GM19395 (cell line): ENCODE measurements at regions not wholly inside any gene's neighbourhood (a gene's known extent, or its start where the extent isn't known, plus 50 kb on each side); places are given as distances from the start of the nearest gene placed in this dataset.
"Not testable (repeated sequence)": the region's sequence is repeated elsewhere in the genome, so short reads cannot be mapped to it uniquely, and the experiment has no call there.

ENCODE experiments used
- ATAC-seq: cut with Tn5 transposase; IDR thresholded peaks from one replicate; pipeline ENCODE4 v1.9.1; 2021; ENCODE audit warnings: mild to moderate bottlenecking, moderate library complexity; ENCODE audit not compliant: unreplicated experiment

DNA sequence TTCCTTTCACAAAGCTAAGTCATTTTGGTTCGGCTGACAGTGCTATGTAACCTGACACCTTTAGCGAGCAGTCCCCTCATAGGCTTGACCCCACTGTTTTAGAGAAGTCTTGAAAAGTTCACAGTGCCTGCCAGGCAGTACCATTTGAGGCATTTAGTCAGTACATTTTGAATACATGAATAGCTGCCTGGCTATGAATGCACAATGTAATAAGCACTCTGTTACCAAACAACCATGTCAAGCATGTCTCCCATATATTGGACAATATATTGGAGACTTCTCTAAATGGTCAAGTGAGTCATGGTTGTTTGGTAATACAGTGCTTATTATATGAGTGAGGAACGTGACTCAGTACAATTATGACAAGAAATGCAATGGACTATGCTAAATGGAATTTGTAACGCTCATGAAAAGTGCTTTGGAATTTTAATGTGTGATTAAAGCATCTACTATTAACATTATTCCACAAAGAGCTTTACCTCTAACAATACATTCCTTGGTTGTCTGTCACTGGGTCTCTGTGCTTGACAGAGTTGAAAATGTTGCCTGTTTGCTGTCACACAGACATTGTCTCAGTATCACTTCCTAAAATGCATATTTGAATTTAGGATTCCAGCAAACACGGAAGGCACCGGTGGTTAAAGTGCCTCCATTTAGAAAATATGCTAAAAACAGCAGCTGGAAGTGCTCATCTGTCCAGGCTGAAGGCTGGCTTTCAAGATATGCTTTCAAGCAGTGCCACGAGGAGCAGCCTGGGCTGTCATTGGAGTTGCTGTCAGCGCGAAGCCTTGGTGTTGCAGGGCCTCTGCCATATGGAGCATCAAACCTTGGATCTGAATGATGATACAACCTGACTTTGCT, 458.6 kb downstream of the FBXO15 start:
- peak; percentile 86 for ATAC-seq

DNA sequence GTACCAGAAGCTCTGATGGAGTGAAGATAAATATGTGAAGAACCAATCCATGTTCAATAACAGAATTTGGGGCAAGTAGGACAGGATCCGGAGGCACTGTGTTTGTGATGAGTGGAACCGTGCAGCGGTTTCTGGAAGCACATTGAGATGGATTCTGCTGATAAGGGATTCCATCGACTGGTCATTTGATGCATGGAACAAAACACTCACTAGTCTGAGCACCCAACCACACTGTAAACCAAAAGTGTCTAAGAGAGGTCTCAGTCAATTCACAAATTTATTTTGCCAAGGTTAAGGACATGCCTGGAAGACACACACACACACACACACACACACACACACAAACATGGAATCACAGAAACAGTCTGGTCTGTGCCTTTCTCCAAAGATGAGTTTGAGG, 459.5 kb downstream of the FBXO15 start:
- no peak for ATAC-seq

DNA sequence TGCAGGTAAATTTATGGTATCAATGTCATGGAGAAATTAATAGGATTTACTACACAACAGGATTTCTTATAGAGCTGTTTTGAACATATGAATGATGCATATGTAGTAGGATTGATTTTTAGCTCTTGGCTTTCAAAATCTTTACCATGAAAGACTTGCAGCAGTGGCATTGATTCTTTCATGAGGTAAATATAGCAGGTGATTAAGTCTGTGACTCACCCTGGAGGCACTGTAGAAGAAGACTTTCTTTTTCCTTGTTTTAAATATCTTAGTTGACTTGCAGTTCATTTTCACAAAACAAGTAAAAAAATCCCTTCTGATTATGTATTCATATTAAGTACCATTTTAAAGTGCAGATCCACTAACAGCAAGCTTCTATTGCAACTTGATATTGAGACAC, 463.0 kb downstream of the FBXO15 start:
- ATAC-seq, result no peak

DNA sequence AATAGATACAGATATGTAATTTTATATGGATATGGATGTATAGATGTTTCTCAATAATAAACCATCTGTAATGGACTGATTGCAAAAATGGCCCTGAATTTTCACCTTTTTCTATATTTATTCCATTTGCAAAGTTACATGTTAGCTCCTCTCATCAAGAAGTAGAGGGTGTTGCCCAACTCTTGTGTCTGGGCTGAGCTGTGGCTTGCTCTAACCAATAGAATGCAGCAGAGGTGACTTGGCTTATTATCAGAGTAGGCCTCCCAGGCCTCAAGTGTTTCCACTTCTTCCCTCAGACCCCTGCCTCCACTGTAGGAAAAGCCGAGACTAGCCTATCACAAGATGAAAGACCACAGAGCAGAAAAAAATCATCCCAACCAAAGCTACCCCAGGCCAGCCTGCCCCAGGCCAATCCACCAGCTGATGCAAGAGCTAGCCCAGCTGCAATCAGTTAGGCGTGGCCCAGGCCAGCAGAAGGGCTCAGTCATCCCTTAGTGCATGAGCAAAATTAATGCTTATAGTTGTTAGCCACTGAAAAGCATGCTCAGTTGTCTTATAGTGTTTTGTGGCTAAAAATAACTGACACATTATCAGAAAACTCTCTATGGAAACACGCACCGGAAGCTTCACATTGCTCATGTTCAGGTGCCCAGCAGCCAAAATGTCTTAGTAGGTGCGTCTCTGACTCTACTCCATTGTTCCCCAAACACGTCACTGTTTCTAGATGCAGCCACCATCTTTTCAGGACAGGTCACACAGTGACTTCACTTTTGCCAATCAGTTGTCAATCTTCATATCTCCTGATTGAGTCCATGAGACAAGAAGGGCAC, 464.0 kb downstream of the FBXO15 start:
- ATAC-seq, result no peak

DNA sequence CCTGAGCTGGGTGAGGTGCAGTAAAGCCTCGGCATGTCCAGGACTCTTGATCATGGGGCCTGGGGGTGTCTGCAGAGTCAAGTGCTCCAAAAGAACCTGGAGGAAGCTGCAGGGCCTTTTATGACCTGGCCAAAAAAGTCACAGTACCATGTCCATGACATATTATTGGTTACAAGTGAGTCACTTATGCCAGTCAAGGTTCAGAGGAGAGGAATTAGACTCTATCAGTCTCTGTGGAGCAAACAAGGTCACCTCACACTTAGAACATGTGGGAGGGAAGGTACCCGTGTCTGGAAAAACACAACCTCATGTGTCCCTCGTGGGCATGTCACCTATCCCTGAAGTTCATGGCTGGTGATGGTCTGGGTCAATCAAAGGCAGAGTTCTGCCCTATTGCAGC, 465.7 kb downstream of the FBXO15 start:
- ATAC-seq, result no peak

DNA sequence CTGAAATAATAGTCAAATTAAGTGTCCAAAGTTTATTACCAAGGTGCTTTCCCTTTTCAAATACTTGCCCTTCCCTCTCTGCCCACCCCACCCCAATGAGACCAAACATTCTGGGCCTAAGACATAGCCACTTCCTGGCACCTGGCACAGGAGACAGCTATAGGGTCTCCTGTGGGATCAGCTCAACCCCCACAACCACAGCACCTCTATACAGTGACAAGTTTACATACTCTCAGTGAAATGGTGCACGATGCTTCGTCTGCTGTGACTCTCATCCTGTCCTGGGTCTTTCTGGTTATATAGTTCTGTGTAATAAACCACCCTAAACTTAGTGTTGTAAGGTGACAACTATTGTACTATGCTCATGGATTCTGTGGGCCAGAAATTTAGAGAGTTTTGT, 466.2 kb downstream of the FBXO15 start:
- ATAC-seq, result no peak

DNA sequence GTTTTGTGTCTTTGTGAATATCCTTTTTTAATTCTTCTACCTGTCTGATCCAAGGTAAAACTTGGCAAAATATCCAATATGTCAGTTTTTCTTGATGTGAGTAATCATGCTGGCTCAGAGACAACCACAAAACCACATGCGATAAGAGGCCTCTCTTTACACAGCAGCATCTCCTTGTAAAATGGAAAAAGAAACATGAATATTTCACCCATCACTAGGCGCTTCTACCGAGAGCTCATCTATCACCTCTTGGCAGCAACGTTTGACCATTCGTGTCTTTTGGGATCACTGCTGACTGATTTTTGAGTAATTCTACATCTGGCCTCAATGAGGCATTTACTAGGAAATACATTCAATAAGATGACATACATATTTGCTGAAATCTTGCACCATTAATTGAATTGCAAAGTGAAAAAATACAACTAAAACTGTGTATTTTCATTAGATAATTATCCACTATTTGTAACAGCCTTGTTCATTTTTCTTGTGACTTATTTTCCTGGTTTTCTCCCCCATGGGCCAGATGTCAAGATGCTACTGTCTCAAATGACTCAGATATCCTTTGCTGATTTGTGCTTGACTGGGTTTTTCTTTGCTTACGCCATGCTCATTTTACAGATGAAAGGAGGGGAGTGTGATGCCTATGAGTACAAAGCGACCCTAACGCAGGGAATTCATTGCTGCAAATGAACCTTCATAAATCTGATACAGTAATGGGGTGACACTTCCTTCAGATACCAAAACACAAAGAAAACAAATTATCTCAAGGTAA, 467.5 kb downstream of the FBXO15 start:
- no peak for ATAC-seq

DNA sequence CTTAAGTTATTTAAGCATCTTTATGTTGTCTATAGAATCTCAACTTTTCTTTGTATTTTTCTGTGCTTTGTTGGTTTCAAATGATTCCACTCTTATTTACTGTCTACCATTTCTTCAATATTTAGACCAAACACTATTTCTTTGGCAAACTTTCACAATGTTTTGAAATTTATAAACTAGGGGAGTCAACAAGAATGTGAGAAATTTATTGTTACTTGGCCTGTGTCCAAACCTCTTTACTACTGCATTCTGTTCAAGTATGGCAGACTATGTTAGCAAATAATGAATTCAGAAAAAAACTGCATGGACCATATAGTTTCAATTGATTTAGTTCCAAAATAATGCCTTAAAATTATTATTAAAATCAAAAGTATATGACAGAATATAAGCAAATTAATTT, 470.2 kb downstream of the FBXO15 start:
- no peak for ATAC-seq

DNA sequence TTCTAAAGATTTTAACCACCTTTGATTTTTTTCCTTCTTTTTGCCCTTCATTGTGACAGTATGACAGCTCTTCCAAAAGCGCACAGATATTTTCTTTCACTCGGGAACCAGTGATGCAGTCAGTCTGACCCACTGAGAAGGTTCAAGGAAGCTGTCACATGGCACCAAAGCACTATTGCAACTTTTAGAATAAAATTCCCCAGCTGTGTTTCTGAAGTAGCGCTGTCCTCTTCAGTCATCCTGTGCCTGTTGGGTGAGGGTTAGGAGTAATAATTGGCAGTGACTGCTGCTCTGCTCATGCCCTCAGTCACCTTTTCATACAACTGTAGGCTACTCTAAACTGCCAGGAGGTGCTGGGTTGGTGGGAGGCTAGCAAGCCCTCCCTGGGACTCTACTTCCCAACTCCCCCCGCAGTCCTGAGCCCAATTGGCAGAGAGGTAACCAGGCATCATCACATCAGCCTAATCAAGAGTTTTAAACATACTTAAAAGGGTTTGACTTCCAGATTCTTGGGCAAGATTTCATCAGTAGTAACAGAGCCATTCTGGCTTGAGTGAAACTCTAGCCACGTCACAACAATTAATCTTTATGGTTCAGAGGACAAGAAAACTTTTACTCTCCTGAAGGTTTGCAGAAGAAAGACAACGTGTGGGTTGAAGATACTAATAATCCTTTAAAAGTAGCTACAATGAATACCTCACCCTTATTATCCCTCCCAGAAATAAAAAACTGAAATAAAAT, 473.3 kb downstream of the FBXO15 start:
- no peak for ATAC-seq

DNA sequence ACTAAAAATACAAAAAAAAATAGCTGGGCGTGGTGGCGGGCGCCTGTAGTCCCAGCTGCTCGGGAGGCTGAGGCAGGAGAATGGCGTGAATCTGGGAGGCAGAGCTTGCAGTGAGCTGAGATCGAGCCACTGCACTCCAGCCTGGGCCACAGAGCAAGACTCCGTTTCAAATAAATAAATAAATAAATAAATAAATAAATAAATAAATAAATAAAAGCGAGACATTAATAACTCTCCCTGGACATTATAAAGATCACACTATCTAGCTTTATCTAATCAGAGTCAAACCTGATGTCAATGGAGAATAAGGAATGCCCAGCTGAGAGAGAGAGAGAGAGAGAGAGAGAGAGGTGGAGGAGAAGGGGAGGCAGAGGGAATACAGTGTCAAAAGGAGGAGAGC, 476.2 kb downstream of the FBXO15 start:
- not testable (repeated sequence) for ATAC-seq

DNA sequence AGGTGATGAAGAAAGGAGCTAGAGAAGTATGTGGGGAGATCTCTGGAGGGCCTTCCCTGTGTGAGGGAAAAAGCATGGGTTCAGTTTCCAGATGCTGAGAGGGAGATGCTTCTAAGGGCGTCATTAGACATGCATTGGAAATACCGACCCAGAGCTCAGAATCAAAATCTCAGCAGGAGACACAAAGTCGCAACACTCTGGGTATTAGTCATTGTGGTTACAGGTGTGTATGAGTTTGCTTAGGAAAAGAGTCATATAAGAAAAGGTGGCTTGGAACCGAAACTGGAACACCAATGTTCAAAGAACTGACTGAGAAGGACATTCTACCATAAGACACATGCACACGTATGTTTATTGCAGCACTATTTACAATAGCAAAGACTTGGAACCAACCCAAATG, 477.1 kb downstream of the FBXO15 start:
- peak; percentile 95 for ATAC-seq

DNA sequence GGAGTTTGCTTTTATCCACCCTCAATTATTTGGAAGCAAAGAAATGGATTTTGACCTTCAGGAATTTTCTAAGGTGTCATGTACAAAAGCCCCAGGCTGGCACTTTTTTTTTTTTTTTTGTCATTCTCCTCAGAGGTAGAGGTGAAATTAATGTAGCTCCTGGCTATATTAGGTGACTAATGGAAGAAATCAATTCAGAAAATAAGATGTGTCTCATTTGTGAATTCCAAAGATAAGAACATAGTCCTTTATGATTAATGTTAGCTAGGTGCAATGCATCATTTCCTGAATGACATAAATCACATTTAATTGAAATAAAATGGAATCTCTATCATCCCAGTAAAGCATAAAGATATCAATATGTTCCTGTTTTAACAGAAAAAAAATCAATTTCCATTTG, 477.6 kb downstream of the FBXO15 start:
- no peak for ATAC-seq

DNA sequence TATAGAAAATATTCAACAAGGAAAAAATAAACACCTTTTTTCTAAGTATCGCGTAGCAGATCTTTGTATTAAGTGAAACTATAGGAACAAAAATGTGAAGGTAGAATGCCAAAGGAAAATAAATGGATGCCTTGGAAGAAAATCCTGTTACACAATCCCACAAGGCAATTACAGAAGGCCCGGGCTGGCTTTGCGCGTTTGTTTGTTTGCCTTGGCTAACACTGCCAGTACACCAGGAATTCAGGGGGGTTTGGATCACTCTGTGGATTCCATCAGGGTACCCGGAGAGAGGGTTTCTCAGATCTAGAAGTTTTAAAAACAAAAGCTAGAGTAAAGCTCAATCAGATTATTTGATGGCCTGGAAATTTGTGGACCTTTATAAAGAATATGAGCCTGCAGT, 478.3 kb downstream of the FBXO15 start:
- ATAC-seq, result no peak

DNA sequence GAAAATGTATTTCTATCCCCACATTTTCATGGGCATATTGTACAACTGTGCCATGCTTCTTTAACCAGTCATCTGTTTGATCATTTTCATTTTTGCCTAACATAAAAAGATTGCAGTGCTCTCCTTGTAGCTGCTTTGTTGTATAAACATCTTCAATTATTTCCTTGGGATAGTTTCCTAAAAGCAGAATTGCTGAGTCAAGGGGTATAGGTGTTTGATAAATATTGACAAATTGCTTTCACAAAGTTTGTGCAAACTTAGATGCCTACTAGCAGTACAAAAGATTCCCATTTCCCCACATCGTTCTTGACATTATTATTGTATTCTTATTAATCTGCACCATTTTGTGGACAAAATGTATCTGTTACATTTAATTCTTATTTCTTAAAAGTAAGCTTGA, 479.6 kb downstream of the FBXO15 start:
- no peak for ATAC-seq

DNA sequence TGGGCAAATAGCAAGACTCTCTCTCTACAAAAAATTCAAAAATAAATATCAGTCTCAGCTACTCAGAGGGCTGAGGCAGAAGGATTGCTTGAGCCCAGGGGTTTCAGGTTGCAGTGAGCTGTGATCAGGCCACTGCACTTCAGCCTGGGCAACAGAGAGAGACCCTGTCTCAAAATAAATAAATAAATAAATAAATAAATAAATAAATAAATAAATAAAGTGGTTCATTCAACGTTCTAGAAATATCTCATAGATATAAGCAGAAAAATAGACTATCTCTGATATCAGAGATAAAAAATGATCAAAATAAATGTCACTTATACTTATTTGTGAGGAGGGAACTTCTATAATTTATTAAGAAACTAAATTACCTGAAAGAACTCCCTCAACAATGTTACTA, 480.9 kb downstream of the FBXO15 start:
- no peak for ATAC-seq

DNA sequence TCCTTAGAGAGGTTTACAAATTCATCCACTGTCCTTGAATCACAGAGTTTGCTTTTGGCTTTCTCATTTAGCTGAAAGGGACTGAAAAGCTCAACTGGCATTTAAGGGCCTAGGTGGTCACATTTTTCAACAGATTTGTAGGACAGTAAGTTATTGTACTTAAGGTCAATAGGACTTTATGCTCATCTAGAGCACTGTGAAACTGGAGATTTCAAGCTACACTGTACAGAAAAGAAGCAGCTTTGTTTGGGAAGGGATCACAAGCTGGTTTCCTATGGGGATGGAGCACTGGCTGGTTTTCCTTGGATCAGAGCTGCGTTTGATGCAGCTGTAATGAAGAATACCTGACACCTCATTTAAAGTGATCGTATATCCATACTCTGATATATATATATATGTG, 482.7 kb downstream of the FBXO15 start:
- ATAC-seq, result no peak

DNA sequence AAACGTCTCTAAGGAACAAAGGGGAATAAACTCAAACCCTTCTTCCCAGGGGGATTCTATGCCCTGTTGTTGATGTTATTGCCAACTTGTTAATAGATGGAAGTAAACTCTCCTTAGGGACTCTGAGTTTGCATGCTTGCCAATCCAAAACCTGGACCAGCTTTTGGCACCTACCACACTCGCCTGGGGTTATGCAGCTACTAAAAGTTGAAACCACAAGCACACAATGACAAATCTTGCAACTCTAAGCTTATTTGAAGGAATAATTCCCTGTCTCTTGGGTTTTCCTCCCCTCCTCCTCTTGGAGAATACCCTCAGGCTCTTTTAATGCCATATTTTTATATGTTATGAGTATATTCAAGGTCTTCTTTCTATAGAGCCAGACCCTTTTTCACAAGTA, 484.1 kb downstream of the FBXO15 start:
- ATAC-seq, result no peak

DNA sequence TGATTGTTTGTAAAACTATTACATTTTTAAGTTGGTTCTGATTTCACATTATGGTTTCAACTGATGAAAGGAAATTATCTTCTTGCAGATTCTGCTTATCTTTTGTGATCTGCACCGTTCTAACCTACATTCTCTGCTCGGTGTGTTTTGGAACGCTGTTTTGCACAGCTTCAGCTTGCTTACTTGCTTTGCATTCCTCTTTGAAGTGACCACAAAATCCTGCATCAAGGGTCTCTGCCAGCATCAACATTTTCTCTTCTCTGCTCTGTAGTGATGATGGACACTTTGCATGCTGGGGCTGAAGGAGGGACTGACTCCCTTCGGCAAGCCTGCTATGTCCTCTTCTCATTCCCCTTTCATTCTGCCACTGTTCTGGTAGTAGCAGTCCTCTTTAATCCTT, 485.2 kb downstream of the FBXO15 start:
- ATAC-seq, result no peak

DNA sequence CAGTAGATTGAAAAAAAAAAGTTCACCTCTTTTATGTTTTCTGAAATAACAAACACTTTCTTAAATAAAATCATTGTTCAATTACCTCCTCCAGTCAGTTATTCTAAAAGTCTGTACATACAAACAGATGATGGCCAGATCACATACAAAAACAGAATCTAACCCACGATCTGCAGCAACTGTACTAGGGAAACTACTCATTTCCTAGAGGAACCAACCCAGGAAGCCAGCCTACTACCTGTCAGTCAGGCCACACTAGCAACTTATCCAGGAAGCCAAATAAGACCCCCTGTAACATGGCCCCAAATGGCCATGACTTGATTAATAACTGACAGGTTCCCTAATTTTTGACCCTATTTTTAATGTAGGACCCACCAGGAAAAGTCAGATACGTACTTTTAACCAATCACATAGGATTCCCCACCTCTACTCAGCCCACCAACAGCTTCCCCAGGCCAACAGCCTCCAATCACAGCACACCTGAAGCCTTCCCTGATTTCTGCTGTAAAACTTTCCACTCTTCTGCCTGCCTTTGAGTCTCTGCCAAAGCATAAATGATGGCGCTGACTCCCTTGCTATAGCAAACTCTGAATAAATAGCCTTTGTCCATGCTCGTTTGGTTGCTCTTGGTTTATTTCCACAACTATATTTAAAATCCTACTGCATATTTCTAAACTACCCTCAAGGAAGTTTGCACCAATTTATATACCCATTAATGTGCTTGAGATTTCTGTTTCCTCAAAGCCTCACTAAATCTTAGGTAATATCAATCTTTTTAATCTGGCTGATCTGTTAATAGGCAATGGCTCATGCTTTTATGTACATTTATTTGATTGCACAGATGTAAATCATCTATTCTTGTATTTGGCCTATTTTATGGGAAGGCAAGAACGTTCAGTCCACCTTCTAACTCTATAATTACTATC, 486.4 kb downstream of the FBXO15 start:
- ATAC-seq, result no peak

DNA sequence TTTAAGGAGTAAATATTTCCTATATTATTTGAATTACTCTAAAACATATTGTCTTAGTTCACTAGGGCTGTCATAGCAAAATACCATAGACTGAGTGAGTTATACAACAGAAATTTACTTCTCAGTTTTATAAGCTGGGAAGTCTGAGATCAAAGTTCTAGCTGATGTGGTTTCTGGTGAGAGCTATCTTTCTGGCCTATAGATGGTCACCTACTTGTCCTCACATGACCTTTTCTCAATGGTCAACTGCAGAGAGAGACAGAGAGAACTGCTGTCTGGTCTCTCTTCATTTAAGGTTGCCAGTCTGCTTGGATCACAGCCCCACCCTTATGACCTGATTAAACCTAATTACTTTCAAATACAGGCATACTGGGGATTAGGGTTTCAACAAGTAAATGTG, 490.9 kb downstream of the FBXO15 start:
- no peak for ATAC-seq
